ENCODE measurements at regions not wholly inside any gene's neighbourhood (a gene's known extent, or its start where the extent isn't known, plus 50 kb on each side); places are given as distances from the start of the nearest gene placed in this dataset.

DNA sequence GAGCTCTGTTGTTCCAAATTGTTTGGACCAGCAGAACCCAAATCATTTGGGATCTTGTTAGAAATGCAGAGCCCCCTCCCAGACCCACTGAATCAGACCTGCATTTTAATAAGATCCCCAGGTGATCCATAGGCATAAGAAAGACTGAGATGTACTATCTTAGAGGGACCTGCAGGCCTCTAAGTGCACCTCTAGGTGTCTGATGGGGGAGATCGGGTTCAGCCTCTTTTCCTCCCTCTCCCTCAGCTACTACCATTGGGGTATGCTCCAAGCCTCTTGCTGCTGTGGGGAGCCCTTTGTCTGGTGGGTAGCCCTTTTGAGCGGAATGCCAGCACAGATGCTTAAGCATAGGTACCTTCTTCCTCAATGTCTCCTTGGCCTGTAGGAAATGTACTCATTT, 63.8 kb upstream of the RPS6KA3 start:
- intact Hi-C loops (cut with micrococcal nuclease), result no loop called here
- RAD21 ChIA-PET (ENCODE audit: low non-redundant PET in 1 of 2, low total read pairs in 2 of 2, uncharacterized antibody in 2 of 2, unreplicated experiment in 2 of 2), result no interaction called here
- Histone ChIP-seq H2AFZ (ENCODE audit: low read depth, low read length, poor library complexity, severe bottlenecking) (no peak overlapping the region), H3K36me3 (ENCODE audit: control insufficient read depth in 1 of 2, insufficient read depth in 2 of 2, low read length in 2 of 2) (no peaks in the 10 kb centered on the region), H3K4me1 (ENCODE audit: control insufficient read depth in 1 of 2, insufficient read depth in 2 of 2, low read length in 2 of 2) (no peaks in the 10 kb centered on the region), H3K9me2 (ENCODE audit: insufficient read depth) (no peaks in the 10 kb centered on the region), H4K20me1 (ENCODE audit: insufficient read depth) (no peaks in the 10 kb centered on the region), H3K9me3 (ENCODE audit: control insufficient read depth in 1 of 2, insufficient read depth in 1 of 2, low read depth in 1 of 2, low read length in 2 of 2) (no peaks in the 10 kb centered on the region), H3K27me3 (ENCODE audit: insufficient read depth, low read length) (no peaks in the 10 kb centered on the region), H3K79me2 (ENCODE audit: insufficient read depth, low read length) (no peaks in the 10 kb centered on the region), H3K4me2 (ENCODE audit: low read length) (no peak overlapping the region), H3K9ac (ENCODE audit: low read length) (no peak overlapping the region), H3K27ac (ENCODE audit: low read depth, low read length) (no peak overlapping the region), H3K4me3 (replicated peaks in 1 of 2; ENCODE audit: low read depth in 1 of 2, low read length in 2 of 2) (no peak overlapping the region)
- ATAC-seq (no peak), DNase-seq (ENCODE audit: low read depth, low spot score) (no peak)
- BruUV-seq (replicated peaks), result no TSS peak
- CTCF ChIA-PET, result no interaction called here
- TF ChIP-seq, protein P1, sequence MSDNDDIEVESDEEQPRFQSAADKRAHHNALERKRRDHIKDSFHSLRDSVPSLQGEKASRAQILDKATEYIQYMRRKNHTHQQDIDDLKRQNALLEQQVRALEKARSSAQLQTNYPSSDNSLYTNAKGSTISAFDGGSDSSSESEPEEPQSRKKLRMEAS (IDR thresholded peaks at IDR 0.05), result no peak
- TF ChIP-seq, protein P2, sequence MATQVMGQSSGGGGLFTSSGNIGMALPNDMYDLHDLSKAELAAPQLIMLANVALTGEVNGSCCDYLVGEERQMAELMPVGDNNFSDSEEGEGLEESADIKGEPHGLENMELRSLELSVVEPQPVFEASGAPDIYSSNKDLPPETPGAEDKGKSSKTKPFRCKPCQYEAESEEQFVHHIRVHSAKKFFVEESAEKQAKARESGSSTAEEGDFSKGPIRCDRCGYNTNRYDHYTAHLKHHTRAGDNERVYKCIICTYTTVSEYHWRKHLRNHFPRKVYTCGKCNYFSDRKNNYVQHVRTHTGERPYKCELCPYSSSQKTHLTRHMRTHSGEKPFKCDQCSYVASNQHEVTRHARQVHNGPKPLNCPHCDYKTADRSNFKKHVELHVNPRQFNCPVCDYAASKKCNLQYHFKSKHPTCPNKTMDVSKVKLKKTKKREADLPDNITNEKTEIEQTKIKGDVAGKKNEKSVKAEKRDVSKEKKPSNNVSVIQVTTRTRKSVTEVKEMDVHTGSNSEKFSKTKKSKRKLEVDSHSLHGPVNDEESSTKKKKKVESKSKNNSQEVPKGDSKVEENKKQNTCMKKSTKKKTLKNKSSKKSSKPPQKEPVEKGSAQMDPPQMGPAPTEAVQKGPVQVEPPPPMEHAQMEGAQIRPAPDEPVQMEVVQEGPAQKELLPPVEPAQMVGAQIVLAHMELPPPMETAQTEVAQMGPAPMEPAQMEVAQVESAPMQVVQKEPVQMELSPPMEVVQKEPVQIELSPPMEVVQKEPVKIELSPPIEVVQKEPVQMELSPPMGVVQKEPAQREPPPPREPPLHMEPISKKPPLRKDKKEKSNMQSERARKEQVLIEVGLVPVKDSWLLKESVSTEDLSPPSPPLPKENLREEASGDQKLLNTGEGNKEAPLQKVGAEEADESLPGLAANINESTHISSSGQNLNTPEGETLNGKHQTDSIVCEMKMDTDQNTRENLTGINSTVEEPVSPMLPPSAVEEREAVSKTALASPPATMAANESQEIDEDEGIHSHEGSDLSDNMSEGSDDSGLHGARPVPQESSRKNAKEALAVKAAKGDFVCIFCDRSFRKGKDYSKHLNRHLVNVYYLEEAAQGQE (IDR thresholded peaks at IDR 0.05; ENCODE audit: low read depth), result no peak
- POLR2A ChIA-PET, result no interaction called here

DNA sequence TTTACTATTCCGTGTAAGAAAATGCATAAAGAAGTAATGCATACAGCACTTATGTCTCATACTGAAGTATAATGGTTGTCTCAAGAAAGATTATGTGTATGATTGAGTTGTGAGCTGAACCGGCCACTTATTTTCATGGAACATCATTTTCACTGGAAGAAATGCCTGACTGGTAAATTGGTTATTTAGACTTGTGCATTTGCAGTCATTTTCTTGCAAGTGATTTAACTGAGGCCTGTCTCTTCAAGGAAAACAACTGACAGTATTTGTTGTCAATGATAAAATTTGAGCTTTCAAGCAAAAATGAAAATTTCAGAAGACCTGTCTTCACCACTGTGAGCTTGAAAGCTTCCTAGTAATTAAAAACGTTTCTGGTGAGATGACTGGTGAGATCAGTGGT, 62.7 kb upstream of the RPS6KA3 start:
- Histone ChIP-seq H3K4me1 (ENCODE audit: control insufficient read depth in 1 of 2, insufficient read depth in 2 of 2, low read length in 2 of 2) (no peaks in the 10 kb centered on the region), H2AFZ (ENCODE audit: low read depth, low read length, poor library complexity, severe bottlenecking) (no peak overlapping the region), H3K4me3 (replicated peaks in 1 of 2; ENCODE audit: low read depth in 1 of 2, low read length in 2 of 2) (no peak overlapping the region), H3K4me2 (ENCODE audit: low read length) (no peak overlapping the region), H4K20me1 (ENCODE audit: insufficient read depth) (no peaks in the 10 kb centered on the region), H3K27ac (ENCODE audit: low read depth, low read length) (no peak overlapping the region), H3K9ac (ENCODE audit: low read length) (no peak overlapping the region), H3K9me2 (ENCODE audit: insufficient read depth) (no peaks in the 10 kb centered on the region), H3K36me3 (ENCODE audit: control insufficient read depth in 1 of 2, insufficient read depth in 2 of 2, low read length in 2 of 2) (no peaks in the 10 kb centered on the region), H3K9me3 (ENCODE audit: control insufficient read depth in 1 of 2, insufficient read depth in 1 of 2, low read depth in 1 of 2, low read length in 2 of 2) (no peaks in the 10 kb centered on the region), H3K79me2 (ENCODE audit: insufficient read depth, low read length) (no peaks in the 10 kb centered on the region), H3K27me3 (ENCODE audit: insufficient read depth, low read length) (no peaks in the 10 kb centered on the region)
- DNase-seq (ENCODE audit: low read depth, low spot score) (no peak), ATAC-seq (no peak)
- CTCF ChIA-PET, result no interaction called here
- POLR2A ChIA-PET, result no interaction called here
- intact Hi-C loops (cut with micrococcal nuclease), result no loop called here
- no TSS peak for BruUV-seq (replicated peaks)
- TF ChIP-seq EGR1 (IDR thresholded peaks at IDR 0.05; ENCODE audit: low read depth), result no peak
- TF ChIP-seq YY1 (IDR thresholded peaks at IDR 0.05; ENCODE audit: extremely low read depth, insufficient replicate concordance, low read depth, low read length), result no peak
- no peak for TF ChIP-seq POLR2AphosphoS5 (IDR thresholded peaks at IDR 0.05; ENCODE audit: low read depth, low read length)
- TF ChIP-seq TCF7L2 (IDR thresholded peaks at IDR 0.05; ENCODE audit: borderline replicate concordance, extremely low read depth, insufficient read depth, insufficient read length), result no peak
- TF ChIP-seq EZH2 (IDR thresholded peaks at IDR 0.05), result no peak
- RAD21 ChIA-PET (ENCODE audit: low non-redundant PET in 1 of 2, low total read pairs in 2 of 2, uncharacterized antibody in 2 of 2, unreplicated experiment in 2 of 2), result no interaction called here
